ENCODE measurements at regions not wholly inside any gene's neighbourhood (a gene's known extent, or its start where the extent isn't known, plus 50 kb on each side); places are given as distances from the start of the nearest gene placed in this dataset.

DNA sequence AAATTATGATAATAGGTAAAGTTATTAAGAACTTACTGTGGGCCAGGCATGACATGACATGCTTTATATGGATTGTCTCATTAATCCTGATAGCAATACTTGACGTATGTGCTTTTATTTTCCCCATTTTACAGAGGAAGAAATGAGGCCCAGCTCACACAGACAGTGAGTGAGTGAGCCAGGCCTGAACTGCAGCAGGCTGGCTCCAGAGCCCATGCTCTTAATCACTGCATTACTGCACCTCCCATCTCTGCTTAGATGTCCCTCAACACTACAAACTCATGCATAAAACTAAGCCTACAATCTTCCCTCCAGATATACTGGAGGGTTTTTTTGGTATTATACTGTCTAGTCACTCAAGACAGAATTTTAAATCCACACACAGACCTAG, 68.5 kb upstream of the OSBPL3 start:
- Histone ChIP-seq H3K9me1 (ENCODE audit: insufficient read depth, low read length) (no peaks in the 10 kb centered on the region), H2AK9ac (replicated peaks; ENCODE audit: low read depth, low read length, poor library complexity) (no peak overlapping the region), H2BK20ac (ENCODE audit: low read depth, low read length) (no peak overlapping the region), H3K36me3 (ENCODE audit: control insufficient read depth, insufficient read depth, low read length) (no peaks in the 10 kb centered on the region), H2BK5ac (ENCODE audit: low read depth, low read length, poor library complexity, severe bottlenecking) (no peak overlapping the region), H3K56ac (ENCODE audit: extremely low read depth, insufficient read depth, low read length) (no peak overlapping the region), H3K27ac (ENCODE audit: insufficient read depth, low read length) (no peak overlapping the region), H3K4me2 (ENCODE audit: low read depth, low read length) (no peak overlapping the region), H3K23ac (ENCODE audit: low read depth, low read length) (no peak overlapping the region), H4K8ac (ENCODE audit: low read depth in 2 of 2, low read length in 2 of 2) (no peak overlapping the region), H3K14ac (replicated peaks; ENCODE audit: low read depth, low read length) (no peak overlapping the region), H3K4ac (ENCODE audit: low read depth, low read length) (no peak overlapping the region), H2BK120ac (ENCODE audit: low read depth, low read length) (no peak overlapping the region), H4K20me1 (ENCODE audit: insufficient read depth, low read length) (no peaks in the 10 kb centered on the region), H3K4me1 (ENCODE audit: control insufficient read depth, insufficient read depth, low read length) (no peaks in the 10 kb centered on the region), H3K79me1 (ENCODE audit: low read depth in 1 of 2, low read length in 2 of 2) (no peaks in the 10 kb centered on the region; a peak in 1 of 4 replicates), H3K9ac (ENCODE audit: low read depth, low read length) (no peak overlapping the region), H4K91ac (ENCODE audit: insufficient read depth, low read depth, low read length) (no peak overlapping the region), H3K27me3 (ENCODE audit: control insufficient read depth, insufficient read depth, low read length) (no peaks in the 10 kb centered on the region), H4K5ac (ENCODE audit: low read depth, low read length) (no peak overlapping the region), H2AK5ac (ENCODE audit: low read depth, low read length) (no peak overlapping the region), H3K18ac (ENCODE audit: low read depth, low read length) (no peak overlapping the region), H3K9me3 (ENCODE audit: control insufficient read depth, insufficient read depth, low read length) (no peaks in the 10 kb centered on the region), H2AFZ (replicated peaks; ENCODE audit: low read length, poor library complexity) (no peak overlapping the region), H3K4me3 (ENCODE audit: insufficient read depth, low read depth, low read length) (no peak overlapping the region), H2BK15ac (ENCODE audit: low read depth, low read length) (no peak overlapping the region)
- TF ChIP-seq NFE2L2 (IDR thresholded peaks at IDR 0.05; ENCODE audit: low read depth, low read length) (no peak), RCOR1 (IDR thresholded peaks at IDR 0.05; ENCODE audit: insufficient replicate concordance, low read length) (no peak), CEBPB (IDR thresholded peaks at IDR 0.05; ENCODE audit: low read depth, low read length) (no peak), SMC3 (IDR thresholded peaks at IDR 0.05; ENCODE audit: low read depth, low read length) (no peak), MAFK (IDR thresholded peaks at IDR 0.05; ENCODE audit: low read depth, low read length) (no peak), RFX5 (IDR thresholded peaks at IDR 0.05; ENCODE audit: low read depth, low read length) (no peak), MXI1 (IDR thresholded peaks at IDR 0.05; ENCODE audit: borderline replicate concordance, low read depth, low read length) (no peak), POLR2A (IDR thresholded peaks at IDR 0.05; ENCODE audit: low read depth, low read length) (no peak), MAZ (IDR thresholded peaks at IDR 0.05; ENCODE audit: borderline replicate concordance, low read depth, low read length) (no peak)
- TF ChIP-seq, protein P1, sequence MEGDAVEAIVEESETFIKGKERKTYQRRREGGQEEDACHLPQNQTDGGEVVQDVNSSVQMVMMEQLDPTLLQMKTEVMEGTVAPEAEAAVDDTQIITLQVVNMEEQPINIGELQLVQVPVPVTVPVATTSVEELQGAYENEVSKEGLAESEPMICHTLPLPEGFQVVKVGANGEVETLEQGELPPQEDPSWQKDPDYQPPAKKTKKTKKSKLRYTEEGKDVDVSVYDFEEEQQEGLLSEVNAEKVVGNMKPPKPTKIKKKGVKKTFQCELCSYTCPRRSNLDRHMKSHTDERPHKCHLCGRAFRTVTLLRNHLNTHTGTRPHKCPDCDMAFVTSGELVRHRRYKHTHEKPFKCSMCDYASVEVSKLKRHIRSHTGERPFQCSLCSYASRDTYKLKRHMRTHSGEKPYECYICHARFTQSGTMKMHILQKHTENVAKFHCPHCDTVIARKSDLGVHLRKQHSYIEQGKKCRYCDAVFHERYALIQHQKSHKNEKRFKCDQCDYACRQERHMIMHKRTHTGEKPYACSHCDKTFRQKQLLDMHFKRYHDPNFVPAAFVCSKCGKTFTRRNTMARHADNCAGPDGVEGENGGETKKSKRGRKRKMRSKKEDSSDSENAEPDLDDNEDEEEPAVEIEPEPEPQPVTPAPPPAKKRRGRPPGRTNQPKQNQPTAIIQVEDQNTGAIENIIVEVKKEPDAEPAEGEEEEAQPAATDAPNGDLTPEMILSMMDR (conservative IDR thresholded peaks at IDR 0.05; ENCODE audit: low read depth, low read length), result no peak
- intact Hi-C loops (cut with micrococcal nuclease), result no loop called here
- ChIA-PET POLR2A (ENCODE audit: unreplicated experiment) (no interaction called here), CTCF (interaction anchor here (0.7 kb wide), 1 partner anchor 103 kb away, joined by 4 read pairs; no protein-coding TSS in a partner anchor)
- dilution Hi-C loops (cut with HindIII; ENCODE audit: low sequenced_read_pairs, unreplicated experiment), result no loop called here
- in situ Hi-C loops (cut with MboI; ENCODE audit: low sequenced_read_pairs), result no loop called here
- no peak for DNase-seq
- no peak for ATAC-seq (ENCODE audit: low read depth)
- no TSS peak for BruUV-seq (replicated peaks)
- WGBS, 2 experiments (ENCODE audit: extremely low coverage in 2 of 2, insufficient read length in 1 of 2), result no CpG with 5 or more reads among the region's 1 CpG
